A673 (cell line): ENCODE measurements at regions not wholly inside any gene's neighbourhood (a gene's known extent, or its start where the extent isn't known, plus 50 kb on each side); places are given as distances from the start of the nearest gene placed in this dataset.

ENCODE experiments used
- EZH2 ChIP-seq: fragments of 200-600 bp; sonication (generic); IDR thresholded peaks from 2 replicates; pipeline ENCODE4 v1.6.1; 2017; ENCODE audit warnings: borderline replicate concordance, low read depth, mild to moderate bottlenecking, mixed read lengths, antibody characterized with exemption, low read length; ENCODE audit not compliant: poor library complexity, severe bottlenecking
- TF ChIP-seq, protein P1 (sequence below): fragments of 300-800, 200-600 bp; sonication (generic); conservative IDR thresholded peaks from 2 replicates; pipeline ENCODE4 v1.5.1; 2017; ENCODE audit warnings: low read depth, mild to moderate bottlenecking, antibody characterized with exemption, low read length, moderate library complexity, mixed read lengths

GRCh38 chr13:105538346-105538745, 997.1 kb downstream of the EFNB2 start:
- TF ChIP-seq, protein P1, sequence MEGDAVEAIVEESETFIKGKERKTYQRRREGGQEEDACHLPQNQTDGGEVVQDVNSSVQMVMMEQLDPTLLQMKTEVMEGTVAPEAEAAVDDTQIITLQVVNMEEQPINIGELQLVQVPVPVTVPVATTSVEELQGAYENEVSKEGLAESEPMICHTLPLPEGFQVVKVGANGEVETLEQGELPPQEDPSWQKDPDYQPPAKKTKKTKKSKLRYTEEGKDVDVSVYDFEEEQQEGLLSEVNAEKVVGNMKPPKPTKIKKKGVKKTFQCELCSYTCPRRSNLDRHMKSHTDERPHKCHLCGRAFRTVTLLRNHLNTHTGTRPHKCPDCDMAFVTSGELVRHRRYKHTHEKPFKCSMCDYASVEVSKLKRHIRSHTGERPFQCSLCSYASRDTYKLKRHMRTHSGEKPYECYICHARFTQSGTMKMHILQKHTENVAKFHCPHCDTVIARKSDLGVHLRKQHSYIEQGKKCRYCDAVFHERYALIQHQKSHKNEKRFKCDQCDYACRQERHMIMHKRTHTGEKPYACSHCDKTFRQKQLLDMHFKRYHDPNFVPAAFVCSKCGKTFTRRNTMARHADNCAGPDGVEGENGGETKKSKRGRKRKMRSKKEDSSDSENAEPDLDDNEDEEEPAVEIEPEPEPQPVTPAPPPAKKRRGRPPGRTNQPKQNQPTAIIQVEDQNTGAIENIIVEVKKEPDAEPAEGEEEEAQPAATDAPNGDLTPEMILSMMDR: no peak
- no peak for TF ChIP-seq EZH2
